ENCODE measurements at regions not wholly inside any gene's neighbourhood (a gene's known extent, or its start where the extent isn't known, plus 50 kb on each side); places are given as distances from the start of the nearest gene placed in this dataset.

GRCh38 chr13:74675182-74675581, 541.0 kb upstream of the KLF12 start:
- no peak for TF ChIP-seq POLR2A (IDR thresholded peaks at IDR 0.05; ENCODE audit: low read length)
- no peak for TF ChIP-seq GATA1 (IDR thresholded peaks at IDR 0.05; ENCODE audit: low read depth, low read length)

Measured in erythroblast (primary cell).